Spleen (tissue), 11 donors: ENCODE measurements at regions not wholly inside any gene's neighbourhood (a gene's known extent, or its start where the extent isn't known, plus 50 kb on each side); places are given as distances from the start of the nearest gene placed in this dataset.
"Not testable (repeated sequence)": the region's sequence is repeated elsewhere in the genome, so short reads cannot be mapped to it uniquely, and the experiment has no call there.

Source experiments
- DNase-seq: peaks from one replicate; pipeline ENCODE4 v3.0.0-alpha.2; 2020
- H3K27ac ChIP-seq, 8 donors: fragments of 200-600 bp; sonication (generic) in 7 of 8; 1 replicate in 4 of 8; 2 replicates in 4 of 8; pipeline versions ENCODE4 v1.5.0 to v1.8.0; 2016 to 2021; ENCODE audit warnings: inconsistent platforms in 4 of 8, mild to moderate bottlenecking in 4 of 8, moderate library complexity in 1 of 8
- H3K27me3 ChIP-seq, 7 donors: fragments of 200-600 bp; sonication (generic) in 6 of 7; replicated peaks in 1 of 7; 1 replicate in 4 of 7; 2 replicates in 3 of 7; pipeline versions ENCODE4 v1.5.0 to v1.8.0; 2016 to 2021; ENCODE audit warnings: inconsistent platforms in 3 of 7, mild to moderate bottlenecking in 1 of 7
- H3K36me3 ChIP-seq, 6 donors: fragments of 200-600 bp; sonication (generic) in 5 of 6; 1 replicate in 4 of 6; 2 replicates in 2 of 6; pipeline versions ENCODE4 v1.5.0 to v1.8.0; 2016 to 2021; ENCODE audit warnings: inconsistent platforms in 2 of 6
- H3K4me1 ChIP-seq, 6 donors: fragments of 200-600 bp; sonication (generic) in 5 of 6; 1 replicate in 3 of 6; 2 replicates in 3 of 6; pipeline versions ENCODE4 v1.5.0 to v1.8.0; 2016 to 2021; ENCODE audit warnings: inconsistent platforms in 3 of 6
- H3K4me3 ChIP-seq, 8 donors: fragments of 200-600 bp; sonication (generic) in 7 of 8; 1 replicate in 4 of 8; 2 replicates in 4 of 8; pipeline versions ENCODE4 v1.5.0 to v1.8.0; 2016 to 2021; ENCODE audit warnings: inconsistent platforms in 4 of 8, mild to moderate bottlenecking in 4 of 8, moderate library complexity in 2 of 8
- H3K9me3 ChIP-seq, 8 donors: fragments of 200-600 bp; sonication (generic) in 7 of 8; 1 replicate in 4 of 8; 2 replicates in 4 of 8; pipeline versions ENCODE4 v1.5.0 to v1.8.0; 2016 to 2021; ENCODE audit warnings: inconsistent platforms in 4 of 8
- CTCF ChIP-seq, 11 experiments: fragments of 200-600 bp in 7 of 11; fragments of 450-650 bp in 4 of 11; sonication (generic) in 4 of 11; IDR thresholded peaks in 8 of 11; conservative IDR thresholded peaks in 3 of 11; 1 replicate in 7 of 11; 2 replicates in 4 of 11; pipeline versions ENCODE4 v1.4.0 to v1.8.0; 2016 to 2021; ENCODE audit warnings: antibody characterized with exemption in 11 of 11, inconsistent platforms in 4 of 11, mild to moderate bottlenecking in 1 of 11
- POLR2A ChIP-seq, 3 donors: fragments of 450-650 bp; IDR thresholded peaks; one replicate each; pipeline ENCODE4 v1.5.1; 2017; ENCODE audit warnings: antibody characterized with exemption in 3 of 3, mild to moderate bottlenecking in 1 of 3
- POLR2AphosphoS5 ChIP-seq, 3 donors: sonication (generic); formaldehyde crosslinking; IDR thresholded peaks; one replicate each; pipeline ENCODE4 v1.5.1; 2017; ENCODE audit warnings: antibody characterized with exemption in 3 of 3
- WGBS, 5 donors: extraction: QIAGEN DNeasy Blood & Tissue Kit in 3 of 5; methylation state at CpG; one replicate each; pipeline versions ENCODE4 v1.1.5 to v1.1.7; 2013 to 2018; 5-methylcytosine and 5-hydroxymethylcytosine counted together
- intact Hi-C: fragments of 100-400 bp; cut with DNase I; formaldehyde crosslinking; loops from one replicate; pipeline ENCODE4 v1.15.0; 2023; ENCODE audit warnings: low total_unique reads
- donor health status: healthy with polysubstance abuse.
- donor health status: DM: no; HTN: no; CAD: no; lungs with moderate emphysema.
- donor health status: DM: no; HTN: no; CAD: no.
- donor health status: Bipolar disorder and iron deficiency.
- donor health status: healthy.
- donor health status: DM: no; HTN: no; CAD: no.
- donor health status: DM: yes; HTN: yes; CAD: no.

DNA sequence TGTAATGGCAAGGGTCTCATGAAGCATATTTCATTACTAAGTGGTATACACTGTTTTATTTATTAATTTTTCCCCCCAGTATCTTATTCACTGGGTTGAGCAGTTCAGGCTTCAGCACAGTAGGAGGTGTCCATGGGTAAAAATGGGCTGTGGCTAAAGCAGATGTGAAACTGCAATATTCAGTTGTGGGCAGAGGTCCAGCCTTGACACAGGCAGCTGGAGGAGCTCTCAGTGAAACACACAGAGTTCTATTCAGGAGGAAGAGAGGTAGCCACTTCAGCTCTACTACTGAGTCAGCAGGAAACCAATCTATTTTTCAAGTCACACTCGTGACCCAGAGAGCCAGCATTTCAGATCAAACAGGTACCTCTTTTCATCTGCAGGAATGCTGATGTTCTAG, 418.3 kb downstream of the CDH10 start:
- intact Hi-C loops, result no loop called here
- WGBS, 5 donors, result 42 to 63% (median 54%) methylated on average over 1 of the region's 1 CpG
- H3K27me3 ChIP-seq, result no peaks in the 10 kb centered on the region
- DNase-seq, result no peak
- no peaks in the 10 kb centered on the region for H3K4me1 ChIP-seq
- no peaks in the 10 kb centered on the region for H3K36me3 ChIP-seq
- H3K9me3 ChIP-seq, result peaks cover 0 to 25% (median 2%) of the 10 kb centered on the region in 8 donors
- H3K4me3 ChIP-seq, result no peak overlapping the region
- no peak for TF ChIP-seq POLR2AphosphoS5 (IDR thresholded peaks at IDR 0.05)
- no peak for TF ChIP-seq CTCF (IDR thresholded peaks at IDR 0.05 in 8 of 11, conservative IDR thresholded peaks at IDR 0.05 in 3 of 11)
- TF ChIP-seq POLR2A (IDR thresholded peaks at IDR 0.05), result no peak
- no peak overlapping the region for H3K27ac ChIP-seq

DNA sequence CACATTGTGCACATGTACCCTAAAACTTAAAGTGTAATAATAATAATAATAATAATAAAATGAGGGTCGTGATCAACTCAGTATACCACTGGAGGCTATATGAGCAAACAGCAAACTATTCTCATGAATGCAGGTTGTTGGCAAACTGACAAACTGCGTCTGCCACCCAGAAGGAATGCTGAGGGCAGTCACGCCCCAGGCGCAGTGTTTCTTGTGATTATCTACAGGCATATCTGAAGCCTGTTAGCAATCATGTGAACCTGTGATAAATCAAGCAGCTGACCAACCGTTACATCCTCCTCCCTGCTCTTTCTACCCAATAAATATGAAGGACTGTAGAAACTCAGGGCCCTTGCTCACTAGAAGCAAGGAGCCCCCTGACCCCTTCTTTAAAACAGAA, 416.9 kb downstream of the CDH10 start:
- H3K27ac ChIP-seq, DNase-seq, H3K27me3 ChIP-seq, H3K36me3 ChIP-seq, H3K4me1 ChIP-seq, H3K4me3 ChIP-seq, intact Hi-C loops: not testable (repeated sequence)
- peaks cover 0 to 19% (median 0%) of the 10 kb centered on the region in 8 donors for H3K9me3 ChIP-seq
- 78 to 87% (median 85%) methylated on average over 5 of the region's 5 CpGs for WGBS, 5 donors

DNA sequence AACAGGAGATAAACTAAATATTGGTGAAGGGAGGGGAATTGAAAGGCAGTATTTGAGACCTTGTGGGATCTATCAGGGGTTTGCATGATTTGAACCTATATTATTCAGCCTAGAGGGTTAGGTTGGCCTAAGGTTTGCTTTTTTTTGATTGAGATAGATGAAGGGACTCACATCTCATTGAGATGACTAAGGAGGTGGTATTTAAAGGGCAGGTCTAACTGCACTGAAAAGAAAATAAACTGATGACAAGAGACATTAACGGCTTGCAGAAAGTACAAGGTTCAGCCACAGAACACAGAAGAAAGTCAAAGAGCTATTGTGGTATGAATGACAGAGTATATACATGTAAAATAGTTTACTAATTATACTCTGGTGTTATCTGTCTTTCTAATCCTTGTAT, 412.7 kb downstream of the CDH10 start:
- no peaks in the 10 kb centered on the region for H3K36me3 ChIP-seq
- peaks cover 0 to 1% (median 0%) of the 10 kb centered on the region in 8 donors for H3K9me3 ChIP-seq
- H3K27ac ChIP-seq, result no peak overlapping the region
- TF ChIP-seq CTCF (IDR thresholded peaks at IDR 0.05 in 8 of 11, conservative IDR thresholded peaks at IDR 0.05 in 3 of 11) (no peak), POLR2AphosphoS5 (IDR thresholded peaks at IDR 0.05) (no peak), POLR2A (IDR thresholded peaks at IDR 0.05) (no peak)
- no peaks in the 10 kb centered on the region for H3K27me3 ChIP-seq
- no peaks in the 10 kb centered on the region for H3K4me1 ChIP-seq
- H3K4me3 ChIP-seq, result no peak overlapping the region
- intact Hi-C loops, result no loop called here
- no peak for DNase-seq
- 67 to 87% (median 77%) methylated on average over 1 of the region's 1 CpG for WGBS, 5 donors

DNA sequence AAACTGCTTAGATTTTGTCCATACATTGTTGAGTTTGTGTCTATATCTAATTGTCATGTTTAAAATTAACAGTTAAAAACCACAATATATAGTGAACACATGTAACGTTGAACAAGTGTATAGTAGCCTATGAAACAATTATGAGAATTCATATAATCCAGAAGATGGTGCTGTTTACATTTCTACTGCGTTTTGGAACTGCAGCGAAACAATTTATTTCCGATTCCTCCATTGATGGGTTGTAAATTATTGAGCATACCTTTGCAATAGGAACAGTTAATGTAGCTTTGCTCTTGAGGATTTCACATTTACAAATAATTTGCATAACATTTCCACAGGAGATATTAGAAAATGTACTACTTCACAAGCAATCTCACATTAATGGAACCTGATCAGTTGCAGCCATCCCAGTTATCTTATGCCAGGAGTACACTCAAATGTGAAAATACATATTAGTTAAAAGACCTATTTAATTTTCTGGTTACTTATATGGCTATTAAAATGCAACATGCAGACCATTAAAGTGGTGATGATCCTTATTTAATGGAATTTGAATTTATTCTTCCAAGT, 411.8 kb downstream of the CDH10 start:
- TF ChIP-seq POLR2A (IDR thresholded peaks at IDR 0.05) (no peak), CTCF (IDR thresholded peaks at IDR 0.05 in 8 of 11, conservative IDR thresholded peaks at IDR 0.05 in 3 of 11) (no peak), POLR2AphosphoS5 (IDR thresholded peaks at IDR 0.05) (no peak)
- H3K27ac ChIP-seq, result no peak overlapping the region
- WGBS, 5 donors, result 47 to 56% (median 54%) methylated on average over 4 of the region's 4 CpGs
- DNase-seq, result no peak
- H3K4me1 ChIP-seq, result no peaks in the 10 kb centered on the region
- no peaks in the 10 kb centered on the region for H3K9me3 ChIP-seq
- H3K4me3 ChIP-seq, result no peak overlapping the region
- no peaks in the 10 kb centered on the region for H3K27me3 ChIP-seq
- intact Hi-C loops, result no loop called here
- H3K36me3 ChIP-seq, result no peaks in the 10 kb centered on the region

- Histone ChIP-seq H3K36me3 (no peaks in the 10 kb centered on the region), H3K27me3 (no peaks in the 10 kb centered on the region), H3K9me3 (no peaks in the 10 kb centered on the region), H3K27ac (no peak overlapping the region), H3K4me3 (no peak overlapping the region), H3K4me1 (no peaks in the 10 kb centered on the region)
- intact Hi-C loops, result no loop called here
- TF ChIP-seq CTCF (IDR thresholded peaks at IDR 0.05 in 8 of 11, conservative IDR thresholded peaks at IDR 0.05 in 3 of 11) (no peak), POLR2A (IDR thresholded peaks at IDR 0.05) (no peak), POLR2AphosphoS5 (IDR thresholded peaks at IDR 0.05) (no peak)
- WGBS, 5 donors, result 24 to 37% (median 28%) methylated on average over 2 of the region's 2 CpGs
- DNase-seq, result no peak
Observed at GRCh38 chr5:24235946-24236345, 408.8 kb downstream of the CDH10 start.
